Psoas muscle (tissue), 7 donors: ENCODE measurements at regions not wholly inside any gene's neighbourhood (a gene's known extent, or its start where the extent isn't known, plus 50 kb on each side); places are given as distances from the start of the nearest gene placed in this dataset.
"Not testable (repeated sequence)": the region's sequence is repeated elsewhere in the genome, so short reads cannot be mapped to it uniquely, and the experiment has no call there.

Experiments used
- ATAC-seq, 4 donors: fragments of 200-7000 bp; cut with Tn5 transposase; one replicate each; pipeline ENCODE4 v1.9.1; 2020; ENCODE audit warnings: moderate library complexity in 3 of 4, mild to moderate bottlenecking in 2 of 4
- DNase-seq, 2 donors: peaks; one replicate each; pipeline ENCODE4 v3.0.0-alpha.2; 2020
- H3K27ac ChIP-seq: fragments of 200-600 bp; one replicate; pipeline ENCODE4 v1.8.0; 2022
- H3K27me3 ChIP-seq, 3 donors: fragments of 200-600 bp in 1 of 3; one replicate each; pipeline versions ENCODE4 v1.6.1 to v1.8.0; 2013 to 2022; ENCODE audit warnings: low read length in 2 of 3, mild to moderate bottlenecking in 2 of 3, moderate library complexity in 1 of 3; ENCODE audit not compliant: insufficient read depth in 3 of 3
- H3K36me3 ChIP-seq, 2 donors: fragments of 200-600 bp in 1 of 2; one replicate each; pipeline versions ENCODE4 v1.6.1 to v1.8.0; 2013 to 2022; ENCODE audit warnings: low read depth in 1 of 2, mild to moderate bottlenecking in 1 of 2, moderate library complexity in 1 of 2; ENCODE audit not compliant: insufficient read depth in 1 of 2
- H3K4me1 ChIP-seq: fragments of 200-600 bp; one replicate; pipeline ENCODE4 v1.8.0; 2022
- H3K4me3 ChIP-seq: fragments of 200-600 bp; one replicate; pipeline ENCODE4 v1.8.0; 2022; ENCODE audit warnings: mild to moderate bottlenecking
- H3K9me3 ChIP-seq: fragments of 200-600 bp; one replicate; pipeline ENCODE4 v1.8.0; 2022
- CTCF ChIP-seq: fragments of 200-600 bp; IDR thresholded peaks from one replicate; pipeline ENCODE4 v1.8.0; 2022; ENCODE audit warnings: antibody characterized with exemption
- WGBS, 3 donors: extraction: QIAGEN DNeasy Blood & Tissue Kit; methylation state at CpG; one replicate each; pipeline versions ENCODE4 v1.1.6 to v1.1.7; 2013; 5-methylcytosine and 5-hydroxymethylcytosine counted together
- intact Hi-C, 2 donors: fragments of 100-400 bp; cut with DNase I; formaldehyde crosslinking; loops; one replicate each; pipeline versions ENCODE4 v1.11.0 to v1.14.2; 2022
- donor health status: healthy with polysubstance abuse.
- donor health status: DM: no; HTN: no; CAD: no; lungs with moderate emphysema.
- donor health status: Bipolar disorder and iron deficiency.
- donor health status: healthy.
- donor health status: DM: yes; HTN: yes; CAD: no.
- donor health status: DM: no; HTN: no; CAD: no.
- donor health status: DM: yes; HTN: yes; CAD: no.

GRCh38 chr11:129643031-129643721 lies 172.5 kb upstream of the TMEM45B start:
- Histone ChIP-seq H3K4me3 (no peak overlapping the region), H3K9me3 (no peaks in the 10 kb centered on the region), H3K27me3 (no peaks in the 10 kb centered on the region), H3K4me1 (no peaks in the 10 kb centered on the region), H3K27ac (no peak overlapping the region), H3K36me3 (no peaks in the 10 kb centered on the region)
- no peak for DNase-seq
- intact Hi-C loops, result no loop called here
- ATAC-seq, result peak in 1 of 4 donors; percentile 68
- TF ChIP-seq CTCF, result no peak
- 64 to 75% (median 67%) methylated on average over 6 of the region's 6 CpGs for WGBS, 3 donors

- WGBS, 3 donors, result 72 to 75% (median 74%) methylated on average over 3 of the region's 3 CpGs
- Histone ChIP-seq H3K27me3 (no peaks in the 10 kb centered on the region), H3K36me3 (no peaks in the 10 kb centered on the region), H3K9me3 (no peaks in the 10 kb centered on the region), H3K4me1 (no peaks in the 10 kb centered on the region), H3K27ac (no peak overlapping the region), H3K4me3 (no peak overlapping the region)
- ATAC-seq, result no peak
- intact Hi-C loops, result no loop called here
- DNase-seq, result no peak
- TF ChIP-seq CTCF, result no peak
Observed at GRCh38 chr11:129644326-129644725, 171.3 kb upstream of the TMEM45B start.

GRCh38 chr11:129645943-129646342 lies 169.7 kb upstream of the TMEM45B start:
- no peak overlapping the region for H3K27ac ChIP-seq
- DNase-seq (no peak), ATAC-seq (no peak)
- intact Hi-C loops, result no loop called here
- no peak overlapping the region for H3K4me3 ChIP-seq
- H3K36me3 ChIP-seq, result no peaks in the 10 kb centered on the region
- H3K27me3 ChIP-seq, result no peaks in the 10 kb centered on the region
- H3K9me3 ChIP-seq, result no peaks in the 10 kb centered on the region
- H3K4me1 ChIP-seq, result no peaks in the 10 kb centered on the region
- WGBS, 3 donors, result 25 to 61% (median 55%) methylated on average over 1 of the region's 1 CpG
- TF ChIP-seq CTCF, result no peak

GRCh38 chr11:129650044-129650443 lies 165.6 kb upstream of the TMEM45B start:
- H3K36me3 ChIP-seq, DNase-seq, intact Hi-C loops, H3K9me3 ChIP-seq, ATAC-seq, H3K27me3 ChIP-seq, H3K4me1 ChIP-seq, H3K4me3 ChIP-seq, H3K27ac ChIP-seq: not testable (repeated sequence)
- WGBS, 3 donors, result 93 to 96% (median 95%) methylated on average over 4 of the region's 4 CpGs

GRCh38 chr11:129652835-129653234 lies 162.8 kb upstream of the TMEM45B start:
- Histone ChIP-seq H3K4me1 (no peaks in the 10 kb centered on the region), H3K27me3 (no peaks in the 10 kb centered on the region), H3K4me3 (no peak overlapping the region), H3K27ac (no peak overlapping the region), H3K36me3 (no peaks in the 10 kb centered on the region), H3K9me3 (no peaks in the 10 kb centered on the region)
- intact Hi-C loops, result no loop called here
- WGBS, 3 donors, result 78 to 85% (median 85%) methylated on average over 1 of the region's 1 CpG
- no peak for TF ChIP-seq CTCF
- DNase-seq (no peak), ATAC-seq (no peak)
